Mammary epithelial cell (primary cell): ENCODE measurements at regions not wholly inside any gene's neighbourhood (a gene's known extent, or its start where the extent isn't known, plus 50 kb on each side); places are given as distances from the start of the nearest gene placed in this dataset.

Source experiments
- CTCF ChIP-seq, 2 donors: IDR thresholded peaks in 1 of 2; conservative IDR thresholded peaks in 1 of 2; 2 replicates each; pipeline ENCODE4 v1.5.1; 2011 to 2012; ENCODE audit warnings: inconsistent platforms in 2 of 2, low read length in 2 of 2, mild to moderate bottlenecking in 2 of 2, control low read depth in 1 of 2, low read depth in 1 of 2; ENCODE audit not compliant: insufficient read depth in 1 of 2; ENCODE audit errors: extremely low read depth in 1 of 2
- EZH2 ChIP-seq: IDR thresholded peaks from 2 replicates; pipeline ENCODE4 v1.6.1; 2012; ENCODE audit warnings: low read length, inconsistent platforms, borderline replicate concordance

DNA sequence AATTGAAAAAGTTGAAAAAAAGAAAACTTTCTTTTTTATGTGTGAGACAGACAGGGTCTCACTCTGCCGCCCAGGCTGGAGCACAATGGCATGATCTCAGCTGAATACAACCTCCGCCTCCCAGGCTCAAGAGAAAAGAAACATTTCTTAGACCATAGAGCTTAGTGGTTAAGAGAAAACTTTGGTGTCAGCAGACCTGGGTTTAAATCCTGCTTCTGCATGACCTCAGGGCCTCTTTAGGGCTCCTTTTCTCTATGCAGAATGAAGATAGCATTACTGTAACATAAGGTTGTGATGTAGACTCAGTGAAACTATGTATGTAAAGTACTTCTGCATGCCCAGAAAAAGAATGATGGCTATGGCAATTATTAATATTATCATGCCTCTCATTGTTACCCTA, 104.7 kb upstream of the NUDT4 start:
- TF ChIP-seq CTCF (conservative IDR thresholded peaks at IDR 0.05 in 1 of 2, IDR thresholded peaks at IDR 0.05 in 1 of 2; ENCODE audit: extremely low read depth in 1 of 2, insufficient read depth in 1 of 2, low read depth in 1 of 2, low read length in 2 of 2): no peak
- TF ChIP-seq EZH2: no peak
